NCI-H2171 (cell line): ENCODE measurements at regions not wholly inside any gene's neighbourhood (a gene's known extent, or its start where the extent isn't known, plus 50 kb on each side); places are given as distances from the start of the nearest gene placed in this dataset.
"Not testable (repeated sequence)": the region's sequence is repeated elsewhere in the genome, so short reads cannot be mapped to it uniquely, and the experiment has no call there.

Experiments used
- DNase-seq: peaks from one replicate; lab custom pipeline; 2025; lab: John Stamatoyannopoulos, UW

DNA sequence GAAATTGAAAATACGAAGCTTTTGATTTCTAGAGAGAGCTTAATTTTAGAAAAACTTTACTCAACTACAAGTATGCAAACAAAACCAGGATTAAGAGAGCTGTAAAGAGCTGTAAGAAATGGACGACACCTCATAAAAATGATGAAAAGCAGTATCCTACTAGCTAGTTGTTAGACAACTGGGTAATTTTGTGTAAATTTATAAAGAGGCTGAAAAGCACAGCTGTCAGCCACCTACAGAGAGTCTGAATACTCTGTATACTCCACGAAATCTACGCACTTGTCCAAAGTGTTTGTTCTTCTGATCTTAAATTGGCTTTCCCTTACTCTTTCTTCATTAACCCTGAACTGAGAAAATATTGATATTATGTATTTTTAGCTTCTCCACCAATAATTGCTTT lies 808.4 kb upstream of the EPHA7 start:
- no peak for DNase-seq

DNA sequence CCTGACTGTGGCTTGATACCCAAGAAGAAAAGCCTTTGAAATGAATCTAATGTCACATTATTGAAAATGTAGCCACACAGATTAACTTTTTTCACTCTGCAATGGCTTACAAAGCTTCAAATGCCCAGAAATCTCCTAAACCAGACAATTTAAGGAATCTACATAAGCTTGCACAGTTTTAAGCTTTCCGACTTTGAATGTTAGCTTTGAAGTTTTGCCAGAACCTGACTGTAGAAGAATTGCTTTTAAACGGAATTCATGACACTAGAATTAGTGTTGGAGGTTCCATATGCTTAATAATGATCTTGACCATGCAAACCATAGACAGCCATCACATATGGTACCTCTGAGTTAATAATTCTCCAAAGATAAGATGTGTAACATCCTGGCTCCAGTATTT lies 798.5 kb upstream of the EPHA7 start:
- no peak for DNase-seq

GRCh38 chr6:94215552-94215951 lies 796.2 kb upstream of the EPHA7 start:
- peak; percentile 42 for DNase-seq

- no peak for DNase-seq
These were observed 793.9 kb upstream of the EPHA7 start for GRCh38 chr6:94213226-94213625.

DNA sequence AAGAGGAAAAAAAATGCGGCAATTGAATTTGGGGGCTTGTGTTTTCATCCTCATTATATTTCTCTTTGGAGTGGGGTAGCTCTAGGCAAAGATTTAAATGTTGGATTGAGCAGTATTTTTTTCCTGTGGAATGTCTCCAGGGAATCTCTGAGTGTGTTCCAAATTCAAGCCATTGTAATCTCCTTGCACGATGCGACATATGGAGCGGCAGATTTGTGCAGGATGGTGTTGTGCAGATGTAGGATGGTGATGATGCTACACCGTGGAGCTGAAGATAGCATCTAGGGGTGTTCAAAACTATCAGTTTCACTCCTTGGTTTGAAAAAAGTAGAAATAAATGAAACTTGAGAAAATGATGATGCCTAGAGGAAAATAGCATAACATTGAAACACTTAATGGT lies 777.5 kb upstream of the EPHA7 start:
- peak; percentile 91 for DNase-seq

DNA sequence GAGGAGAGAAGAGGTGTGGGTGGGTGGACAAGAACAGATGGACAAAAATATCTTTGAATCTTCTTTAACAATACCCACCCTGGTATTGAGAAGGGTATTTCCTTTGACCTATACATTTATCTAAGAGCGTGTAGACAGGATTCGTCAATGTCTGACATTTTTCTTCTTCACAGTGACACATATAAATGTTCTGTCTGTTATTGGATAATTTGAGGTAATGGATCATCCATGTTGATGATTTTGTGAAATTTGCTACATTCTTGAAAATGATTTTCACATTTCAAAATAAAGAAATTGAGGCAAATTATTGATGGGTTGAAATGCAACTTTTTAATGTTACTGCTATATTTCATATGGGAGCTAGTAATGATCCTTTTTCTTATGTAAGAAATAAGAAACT lies 770.7 kb upstream of the EPHA7 start:
- DNase-seq, result no peak

DNA sequence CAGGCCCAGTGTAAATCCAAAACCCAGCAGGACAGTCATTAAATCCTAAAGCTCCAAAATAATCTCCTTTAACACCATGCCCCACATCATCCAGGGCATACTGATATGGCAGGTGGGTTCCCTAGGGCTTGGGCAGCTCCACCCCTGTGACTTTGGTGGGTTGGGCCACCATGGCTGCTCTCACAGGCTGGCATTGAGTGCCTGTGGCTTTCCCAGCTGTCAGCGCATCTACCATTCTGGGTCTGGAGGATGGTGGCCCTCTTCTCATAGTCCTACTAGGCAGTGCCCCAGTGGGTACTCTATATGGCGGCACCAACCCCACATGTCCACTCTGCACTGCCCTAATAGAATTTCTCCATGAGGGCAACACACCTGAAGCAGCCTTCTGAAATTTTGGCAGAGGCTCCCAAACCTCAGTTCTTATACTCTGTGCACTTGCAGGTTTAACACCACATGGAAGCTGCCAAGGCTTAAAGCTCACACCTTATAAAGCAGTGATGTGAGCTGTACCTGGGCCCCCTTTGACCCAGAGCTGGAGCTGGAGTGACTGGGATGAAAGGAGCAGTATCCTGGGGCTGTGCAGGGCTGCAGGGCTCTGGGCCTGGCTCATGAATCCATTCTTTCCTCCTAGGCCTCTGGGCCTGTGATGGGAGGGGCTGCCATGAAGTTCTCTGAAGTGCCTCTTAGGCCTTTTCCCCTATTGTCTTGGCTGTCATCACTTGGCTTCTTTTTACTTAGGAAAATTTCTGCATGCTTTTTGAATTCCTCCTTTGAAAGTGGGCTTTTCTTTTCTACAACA lies 765.5 kb upstream of the EPHA7 start:
- DNase-seq, result no peak

GRCh38 chr6:94177429-94177828 lies 758.1 kb upstream of the EPHA7 start:
- no peak for DNase-seq

GRCh38 chr6:94175465-94175864 lies 756.1 kb upstream of the EPHA7 start:
- DNase-seq, result no peak

GRCh38 chr6:94163877-94164276 lies 744.5 kb upstream of the EPHA7 start:
- DNase-seq, result no peak

- DNase-seq, result no peak
These were observed 731.5 kb upstream of the EPHA7 start for GRCh38 chr6:94150886-94151285.

GRCh38 chr6:94144807-94145206 lies 725.4 kb upstream of the EPHA7 start:
- no peak for DNase-seq

GRCh38 chr6:94137178-94137577 lies 717.8 kb upstream of the EPHA7 start:
- not testable (repeated sequence) for DNase-seq

DNA sequence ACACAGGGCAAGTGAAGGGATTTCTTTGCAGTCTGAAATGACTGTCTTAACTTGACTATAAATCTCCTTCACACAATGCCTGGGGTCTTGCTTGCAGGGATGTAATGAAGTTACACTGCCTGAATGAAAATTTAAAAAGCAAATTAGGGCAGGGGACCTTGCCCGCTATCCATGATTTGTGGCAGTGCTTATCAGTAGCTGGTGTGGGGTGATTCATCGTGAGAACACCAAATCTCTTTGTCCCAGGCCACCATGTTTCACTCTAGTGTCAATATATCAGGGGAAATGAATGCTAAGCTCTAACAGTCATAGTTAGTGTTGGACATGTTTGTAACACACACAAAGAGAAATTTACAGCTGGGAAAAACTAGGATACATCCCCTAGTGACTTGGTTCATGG lies 713.7 kb upstream of the EPHA7 start:
- DNase-seq, result no peak

DNA sequence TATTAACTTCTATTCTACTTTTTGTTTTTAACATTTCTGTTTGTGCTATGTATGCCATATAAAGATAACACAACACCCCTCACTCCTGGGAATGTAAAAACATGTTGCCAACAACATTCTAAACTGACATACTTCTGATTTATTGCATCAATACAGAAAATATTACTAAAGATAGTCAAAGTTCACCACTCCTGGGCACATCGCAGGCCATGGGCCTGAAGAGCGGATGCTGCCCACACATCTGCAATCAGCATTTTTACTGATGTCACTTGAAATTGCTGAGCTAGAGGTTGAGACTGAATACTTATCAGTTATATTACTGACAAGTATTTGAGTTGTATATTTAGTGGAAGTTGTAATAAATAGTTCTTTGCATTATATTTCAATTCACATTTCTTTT lies 711.9 kb upstream of the EPHA7 start:
- no peak for DNase-seq

GRCh38 chr6:94130478-94130877 lies 711.1 kb upstream of the EPHA7 start:
- no peak for DNase-seq

DNA sequence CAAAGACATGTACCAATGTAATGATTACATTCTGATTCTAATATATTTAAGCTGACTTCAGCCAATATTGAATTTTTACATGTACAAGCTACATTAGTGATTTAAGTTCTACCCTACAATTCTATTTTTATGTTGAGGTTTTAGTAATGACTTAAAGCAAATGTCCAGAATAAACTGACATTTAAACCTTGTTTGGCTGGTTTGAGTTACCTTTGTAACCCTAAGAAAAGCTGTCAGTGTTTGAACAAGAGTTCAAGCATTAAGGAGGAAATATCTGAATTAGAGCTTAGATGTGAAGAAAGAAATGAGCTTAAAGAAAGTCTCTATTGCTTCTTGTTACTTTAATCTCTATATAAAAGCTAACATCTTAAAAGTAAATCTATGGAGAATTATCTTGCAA lies 710.6 kb upstream of the EPHA7 start:
- no peak for DNase-seq

DNA sequence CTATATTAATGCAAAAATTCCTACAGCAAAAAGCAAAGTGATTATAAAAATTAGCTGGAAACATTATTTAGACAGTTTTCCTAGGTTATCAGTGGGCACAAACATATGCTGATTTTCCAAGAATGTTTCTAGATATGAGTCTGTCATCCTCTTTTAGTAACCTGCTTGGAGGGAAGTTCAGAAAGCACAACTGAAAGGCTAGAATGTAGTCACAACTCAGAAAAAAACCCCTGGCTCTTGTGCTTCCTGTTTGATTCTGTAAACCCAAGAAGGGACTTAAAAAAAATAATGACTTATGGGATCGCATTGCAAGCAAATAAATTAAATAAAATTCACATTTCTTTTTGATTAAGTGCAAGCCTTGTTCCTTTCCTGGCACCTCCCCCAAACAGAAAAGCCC lies 708.4 kb upstream of the EPHA7 start:
- no peak for DNase-seq

DNA sequence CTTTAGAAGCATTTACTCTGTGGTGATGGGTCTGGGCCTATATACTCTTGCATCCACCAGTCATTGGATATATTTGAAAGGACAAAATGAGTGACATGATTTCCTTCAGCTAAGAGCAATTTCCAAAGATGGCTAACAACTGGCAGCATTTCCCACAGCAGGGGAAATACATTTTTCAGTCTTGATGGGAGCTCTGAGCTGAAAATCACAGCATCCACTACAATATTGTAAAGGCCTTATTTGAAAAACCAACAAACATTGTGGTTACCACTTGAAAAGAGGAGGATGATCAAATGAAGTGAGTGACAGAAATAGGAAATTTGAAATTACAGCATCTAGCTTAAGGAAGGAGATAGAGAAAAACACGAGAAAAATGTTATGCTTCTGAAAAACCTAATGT lies 705.0 kb upstream of the EPHA7 start:
- no peak for DNase-seq

- no peak for DNase-seq
These were observed 701.7 kb upstream of the EPHA7 start for GRCh38 chr6:94121094-94121493.

DNA sequence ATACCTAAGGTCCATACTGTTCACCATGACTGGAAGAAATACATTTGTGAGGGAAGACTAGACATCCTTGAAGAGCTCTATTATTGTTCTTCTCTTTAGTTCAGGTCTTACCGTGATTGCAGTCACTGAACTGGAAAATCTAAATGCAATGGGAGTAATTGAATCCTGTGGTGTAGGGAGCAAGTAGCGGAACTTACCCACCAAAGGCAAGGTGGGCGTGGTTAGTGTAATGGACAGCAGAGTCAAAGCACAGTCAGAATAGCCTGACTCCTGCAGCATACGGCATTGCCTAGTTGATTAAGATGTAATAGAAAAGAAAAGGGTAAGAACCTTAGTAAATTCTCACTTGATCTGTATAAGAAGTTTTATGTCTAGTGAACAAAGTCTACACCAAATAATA lies 679.7 kb upstream of the EPHA7 start:
- no peak for DNase-seq

GRCh38 chr6:94095961-94096360 lies 676.6 kb upstream of the EPHA7 start:
- no peak for DNase-seq

- no peak for DNase-seq
These were observed 670.6 kb upstream of the EPHA7 start for GRCh38 chr6:94089941-94090340.

DNA sequence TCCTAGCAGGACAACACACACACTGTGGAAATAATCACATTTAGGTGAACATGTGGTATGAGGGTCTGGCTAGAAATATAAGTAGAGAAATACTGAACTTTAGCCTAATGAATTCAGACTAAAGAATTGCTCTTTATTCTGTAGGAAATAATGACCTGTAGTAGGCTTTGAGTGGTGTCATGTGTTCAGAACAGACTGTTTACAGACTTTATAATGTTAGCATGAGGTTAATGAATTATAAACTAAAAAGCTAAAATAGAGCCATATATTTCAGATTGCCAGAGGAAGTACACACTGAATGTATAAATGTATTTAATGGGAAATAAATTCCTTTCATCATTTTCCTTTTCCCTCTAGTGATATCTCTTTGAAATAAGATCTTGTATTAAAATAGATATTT lies 669.5 kb upstream of the EPHA7 start:
- no peak for DNase-seq
